Nephron progenitor cell (in vitro differentiated cells): ENCODE measurements at regions not wholly inside any gene's neighbourhood (a gene's known extent, or its start where the extent isn't known, plus 50 kb on each side); places are given as distances from the start of the nearest gene placed in this dataset.

Experiments
- DNase-seq: peaks from one replicate; pipeline ENCODE4 v3.0.0; 2021
- H3K27ac Mint-ChIP-seq: 2 replicates; pipeline ENCODE4 v1.8.0; 2021; ENCODE audit warnings: mild to moderate bottlenecking, moderate library complexity, mixed read lengths
- H3K27me3 Mint-ChIP-seq: 2 replicates; pipeline ENCODE4 v1.8.0; 2021; ENCODE audit warnings: mild to moderate bottlenecking, low read depth, mixed read lengths; ENCODE audit not compliant: poor library complexity
- H3K36me3 Mint-ChIP-seq: 2 replicates; pipeline ENCODE4 v1.8.0; 2021; ENCODE audit warnings: low read depth, mixed read lengths
- H3K4me1 Mint-ChIP-seq: 2 replicates; pipeline ENCODE4 v1.8.0; 2021; ENCODE audit warnings: mixed read lengths
- H3K4me3 Mint-ChIP-seq: 2 replicates; pipeline ENCODE4 v1.8.0; 2021; ENCODE audit warnings: mild to moderate bottlenecking, moderate library complexity, mixed read lengths
- H3K9me3 Mint-ChIP-seq: 2 replicates; pipeline ENCODE4 v1.8.0; 2021; ENCODE audit warnings: mild to moderate bottlenecking, moderate library complexity, mixed read lengths
- TF ChIP-seq, protein P1 (sequence below): fragments of 200-600 bp; sonication (generic); IDR thresholded peaks from 2 replicates; pipeline ENCODE4 v1.5.0; 2021; ENCODE audit warnings: antibody characterized with exemption

DNA sequence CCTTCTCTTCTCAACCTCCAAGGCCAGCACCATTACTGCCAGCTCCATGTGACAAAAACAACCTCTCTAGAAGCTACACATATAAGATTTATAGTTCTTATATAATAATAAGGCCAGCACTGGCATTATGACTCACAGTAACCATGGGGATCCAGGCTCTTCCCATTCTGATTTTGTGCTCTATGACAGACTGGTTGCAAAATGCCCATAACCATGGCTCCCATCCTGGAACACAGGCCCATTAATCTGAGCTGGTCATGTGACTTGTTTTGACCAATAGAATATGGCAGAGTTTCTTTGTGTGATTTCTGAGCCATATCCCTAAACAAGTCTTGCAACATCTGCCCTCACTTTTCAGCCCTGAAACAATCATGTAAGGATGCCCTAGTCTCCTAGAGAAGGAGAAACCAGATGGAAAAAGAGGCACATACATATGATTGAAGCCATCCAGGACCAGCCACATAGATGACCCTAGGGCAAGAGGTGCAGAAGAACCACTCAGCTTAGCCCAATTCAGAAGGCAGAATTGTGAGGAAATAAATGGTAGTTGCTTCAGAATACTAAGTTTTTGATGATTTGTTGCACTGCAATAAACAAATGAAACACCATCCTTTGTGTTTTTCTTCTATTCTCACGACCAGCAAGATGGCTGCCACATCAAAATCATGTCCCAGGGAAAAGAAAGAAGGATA, 173.9 kb downstream of the SUCLG1 start:
- H3K9me3 Mint-ChIP-seq = peaks cover 3% of the 10 kb centered on the region
- TF ChIP-seq, protein P1, sequence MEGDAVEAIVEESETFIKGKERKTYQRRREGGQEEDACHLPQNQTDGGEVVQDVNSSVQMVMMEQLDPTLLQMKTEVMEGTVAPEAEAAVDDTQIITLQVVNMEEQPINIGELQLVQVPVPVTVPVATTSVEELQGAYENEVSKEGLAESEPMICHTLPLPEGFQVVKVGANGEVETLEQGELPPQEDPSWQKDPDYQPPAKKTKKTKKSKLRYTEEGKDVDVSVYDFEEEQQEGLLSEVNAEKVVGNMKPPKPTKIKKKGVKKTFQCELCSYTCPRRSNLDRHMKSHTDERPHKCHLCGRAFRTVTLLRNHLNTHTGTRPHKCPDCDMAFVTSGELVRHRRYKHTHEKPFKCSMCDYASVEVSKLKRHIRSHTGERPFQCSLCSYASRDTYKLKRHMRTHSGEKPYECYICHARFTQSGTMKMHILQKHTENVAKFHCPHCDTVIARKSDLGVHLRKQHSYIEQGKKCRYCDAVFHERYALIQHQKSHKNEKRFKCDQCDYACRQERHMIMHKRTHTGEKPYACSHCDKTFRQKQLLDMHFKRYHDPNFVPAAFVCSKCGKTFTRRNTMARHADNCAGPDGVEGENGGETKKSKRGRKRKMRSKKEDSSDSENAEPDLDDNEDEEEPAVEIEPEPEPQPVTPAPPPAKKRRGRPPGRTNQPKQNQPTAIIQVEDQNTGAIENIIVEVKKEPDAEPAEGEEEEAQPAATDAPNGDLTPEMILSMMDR = no peak
- no peak overlapping the region for H3K27ac Mint-ChIP-seq
- H3K36me3 Mint-ChIP-seq = no peaks in the 10 kb centered on the region
- no peak for DNase-seq
- no peaks in the 10 kb centered on the region for H3K27me3 Mint-ChIP-seq
- H3K4me1 Mint-ChIP-seq = peaks cover 6% of the 10 kb centered on the region
- no peak overlapping the region for H3K4me3 Mint-ChIP-seq

DNA sequence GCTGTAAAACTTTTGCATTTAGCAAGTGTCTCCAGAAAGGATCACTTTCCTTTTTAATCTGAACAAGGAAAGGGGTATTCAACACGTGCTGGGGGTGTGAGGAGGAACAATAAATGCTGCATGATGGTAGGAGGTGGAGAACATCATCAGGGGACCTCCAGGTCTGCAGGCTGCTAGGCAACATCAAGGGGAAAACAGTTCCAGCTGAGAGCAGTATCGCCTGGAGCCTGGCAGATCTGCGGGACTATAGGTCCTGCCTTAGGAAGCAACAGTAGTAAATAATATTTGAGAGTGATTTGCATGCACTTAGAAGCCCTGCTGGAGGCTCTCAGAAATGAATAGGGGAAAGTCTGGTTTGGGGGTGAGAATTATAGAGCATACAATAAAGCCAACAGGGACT, 175.6 kb downstream of the SUCLG1 start:
- no peaks in the 10 kb centered on the region for H3K9me3 Mint-ChIP-seq
- peaks cover 6% of the 10 kb centered on the region for H3K4me1 Mint-ChIP-seq
- TF ChIP-seq, protein P1 = no peak
- H3K27me3 Mint-ChIP-seq = peaks cover 1% of the 10 kb centered on the region
- H3K4me3 Mint-ChIP-seq = no peak overlapping the region
- no peaks in the 10 kb centered on the region for H3K36me3 Mint-ChIP-seq
- DNase-seq = no peak
- H3K27ac Mint-ChIP-seq = no peak overlapping the region

DNA sequence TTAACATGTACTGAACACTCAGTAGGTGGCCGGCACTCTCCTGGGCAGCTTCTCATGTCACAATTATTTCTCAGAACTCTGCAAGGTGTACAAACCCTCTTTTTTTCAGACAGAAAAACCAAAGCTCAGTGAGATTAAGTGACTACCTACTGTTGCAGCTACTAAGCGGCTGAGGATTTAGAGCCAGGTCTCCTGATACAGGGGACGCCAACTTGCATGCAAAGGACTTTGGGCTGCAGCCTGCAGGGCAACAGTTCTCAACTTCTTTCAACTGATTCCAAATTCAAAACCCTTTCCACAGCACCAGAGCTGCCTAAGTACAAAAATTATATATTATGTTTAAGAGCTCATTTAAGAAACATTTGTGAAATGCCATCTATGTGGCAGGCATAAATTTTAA, 177.6 kb downstream of the SUCLG1 start:
- Mint-ChIP-seq H3K27me3 (peaks cover 3% of the 10 kb centered on the region), H3K36me3 (no peaks in the 10 kb centered on the region), H3K4me3 (no peak overlapping the region), H3K9me3 (no peaks in the 10 kb centered on the region), H3K4me1 (peaks cover 6% of the 10 kb centered on the region), H3K27ac (no peak overlapping the region)
- TF ChIP-seq, protein P1 = no peak
- DNase-seq = no peak

DNA sequence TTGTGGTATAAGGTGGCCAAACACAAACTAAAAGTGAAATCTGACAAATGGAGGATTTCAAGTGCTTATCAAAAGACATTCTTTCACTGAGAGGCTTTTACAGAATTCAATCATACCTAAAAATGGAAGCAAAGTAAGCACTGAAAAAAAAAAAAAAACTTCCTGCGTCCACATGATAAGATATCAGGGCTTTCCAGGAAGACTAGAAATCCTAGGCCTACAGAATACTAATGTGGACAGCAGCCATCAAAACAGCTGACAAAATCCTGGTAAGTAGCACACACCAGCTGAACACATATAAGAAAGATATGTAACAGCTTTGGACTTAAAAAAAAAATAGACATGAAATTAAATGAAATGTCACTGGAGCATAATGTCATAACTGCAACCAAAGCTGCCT, 178.2 kb downstream of the SUCLG1 start:
- Mint-ChIP-seq H3K27me3 (peaks cover 3% of the 10 kb centered on the region), H3K27ac (no peak overlapping the region), H3K4me1 (peaks cover 6% of the 10 kb centered on the region), H3K4me3 (no peak overlapping the region), H3K36me3 (no peaks in the 10 kb centered on the region), H3K9me3 (no peaks in the 10 kb centered on the region)
- TF ChIP-seq, protein P1 = no peak
- DNase-seq = no peak

DNA sequence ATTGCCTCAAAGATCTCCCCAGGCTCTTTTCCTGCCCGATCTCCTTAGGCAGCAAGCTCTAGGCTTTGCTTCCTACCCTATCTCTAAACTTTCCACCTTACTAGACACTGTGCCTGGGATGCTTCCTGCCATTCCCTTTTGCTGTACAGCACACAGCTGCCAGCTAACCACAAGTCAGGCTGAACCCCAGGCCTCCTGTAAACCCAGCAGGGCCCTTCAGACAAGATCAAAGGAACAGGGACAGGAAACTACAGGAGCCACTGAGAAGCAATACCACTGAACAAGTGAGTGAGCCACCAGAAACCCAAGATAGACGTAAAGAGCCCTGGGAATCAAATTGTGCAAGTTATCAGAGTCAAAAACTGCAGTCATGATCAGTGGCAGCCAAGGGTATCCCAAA, 180.7 kb downstream of the SUCLG1 start:
- Mint-ChIP-seq H3K4me3 (no peak overlapping the region), H3K9me3 (no peaks in the 10 kb centered on the region), H3K27me3 (peaks cover 3% of the 10 kb centered on the region), H3K36me3 (no peaks in the 10 kb centered on the region), H3K27ac (peak overlapping the region; percentile 8), H3K4me1 (peaks cover 4% of the 10 kb centered on the region)
- TF ChIP-seq, protein P1 = no peak
- DNase-seq = no peak

DNA sequence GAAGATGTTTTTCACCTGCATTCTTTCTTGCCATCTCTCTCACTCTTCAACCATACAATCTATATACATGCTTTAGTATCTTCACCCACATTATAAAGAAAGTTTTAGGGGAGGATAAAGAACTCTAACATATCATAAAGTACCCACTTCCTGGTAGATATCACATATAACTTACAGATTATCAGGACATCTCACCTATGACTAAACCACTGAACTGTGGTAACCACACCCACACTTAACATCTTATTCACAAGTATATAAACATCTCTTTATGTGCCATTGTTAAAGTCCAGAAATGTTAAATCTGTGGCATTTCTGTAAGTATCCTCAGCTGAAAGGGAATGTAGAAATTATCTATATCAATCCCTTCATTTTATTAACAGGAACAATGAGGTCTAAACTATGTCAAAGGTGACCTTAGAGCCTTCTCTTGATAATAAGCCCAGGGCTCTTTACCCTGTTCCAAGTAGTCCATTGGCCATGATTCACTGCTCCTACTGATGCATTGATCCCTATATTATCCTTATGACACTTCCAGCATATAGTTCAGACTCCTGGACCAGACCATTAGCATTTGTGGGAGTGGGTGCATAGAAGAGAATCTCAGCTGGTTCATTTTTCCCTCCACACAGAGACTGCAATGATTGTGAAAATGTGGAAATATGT, 182.4 kb downstream of the SUCLG1 start:
- Mint-ChIP-seq H3K27me3 (peaks cover 3% of the 10 kb centered on the region), H3K9me3 (no peaks in the 10 kb centered on the region), H3K4me1 (no peaks in the 10 kb centered on the region), H3K27ac (no peak overlapping the region), H3K4me3 (no peak overlapping the region), H3K36me3 (no peaks in the 10 kb centered on the region)
- TF ChIP-seq, protein P1 = no peak
- DNase-seq = no peak
